PC-9 (cell line): ENCODE measurements at regions not wholly inside any gene's neighbourhood (a gene's known extent, or its start where the extent isn't known, plus 50 kb on each side); places are given as distances from the start of the nearest gene placed in this dataset.
"Not testable (repeated sequence)": the region's sequence is repeated elsewhere in the genome, so short reads cannot be mapped to it uniquely, and the experiment has no call there.

Experiments used
- BruUV-seq: library from RNA; stranded (reverse); fragments of 400-500 nt; replicated peaks from 2 replicates; lab custom pipeline; 2021; lab: Mats Ljungman, UMichigan
- CTCF ChIA-PET: fragments of 300-600 bp; sonication (Branson Sonifier 250); formaldehyde crosslinking; loops from one replicate; lab custom pipeline; 2022; ENCODE audit warnings: antibody characterized with exemption; lab: Charles Lee
- POLR2A ChIA-PET: fragments of 300-600 bp; sonication (Branson Sonifier 250); formaldehyde crosslinking; loops from one replicate; lab custom pipeline; 2022; ENCODE audit warnings: antibody characterized with exemption; ENCODE audit not compliant: unreplicated experiment; lab: Charles Lee
- DNase-seq, 2 experiments: peaks; one replicate each; pipeline versions ENCODE4 v3.0.0 to v3.0.0-alpha.2; 2015 to 2022; ENCODE audit warnings: mixed read lengths in 1 of 2
- H2AFZ ChIP-seq: fragments of 200-600 bp; sonication (generic); 2 replicates; pipeline ENCODE4 v1.8.1; 2017; ENCODE audit warnings: antibody characterized with exemption
- H3F3A ChIP-seq: fragments of 200-600 bp; sonication (generic); 2 replicates; pipeline ENCODE4 v1.8.1; 2017; ENCODE audit warnings: antibody characterized with exemption, mild to moderate bottlenecking, low read depth; ENCODE audit not compliant: insufficient read depth
- H3K27ac ChIP-seq: fragments of 200-600 bp; sonication (generic); 2 replicates; pipeline ENCODE4 v1.6.1; 2016; ENCODE audit warnings: mixed run types
- H3K27me3 ChIP-seq: fragments of 200-600 bp; sonication (generic); 2 replicates; pipeline ENCODE4 v1.6.1; 2016; ENCODE audit warnings: low read depth, mixed run types; ENCODE audit not compliant: insufficient read depth
- H3K36me3 ChIP-seq: fragments of 200-600 bp; sonication (generic); 2 replicates; pipeline ENCODE4 v1.6.1; 2016; ENCODE audit warnings: low read depth, mixed run types
- H3K4me1 ChIP-seq: fragments of 200-600 bp; sonication (generic); replicated peaks from 2 replicates; pipeline ENCODE4 v1.6.1; 2016; ENCODE audit warnings: mixed run types; ENCODE audit not compliant: insufficient read depth
- H3K4me2 ChIP-seq: fragments of 200-600 bp; sonication (generic); 2 replicates; pipeline ENCODE4 v1.6.1; 2017; ENCODE audit warnings: mixed run types
- H3K4me3 ChIP-seq: fragments of 200-600 bp; sonication (generic); 2 replicates; pipeline ENCODE4 v1.6.1; 2016; ENCODE audit warnings: mixed run types
- H3K79me2 ChIP-seq: fragments of 200-600 bp; sonication (generic); 2 replicates; pipeline ENCODE4 v1.6.1; 2017; ENCODE audit warnings: low read depth, mixed run types
- H3K9me2 ChIP-seq: fragments of 200-600 bp; sonication (generic); 2 replicates; pipeline ENCODE4 v1.8.1; 2017; ENCODE audit warnings: mild to moderate bottlenecking; ENCODE audit not compliant: insufficient read depth
- H3K9me3 ChIP-seq: fragments of 200-600 bp; sonication (generic); 2 replicates; pipeline ENCODE4 v1.8.1; 2016; ENCODE audit warnings: low read depth; ENCODE audit not compliant: insufficient read depth
- H4K20me1 ChIP-seq: fragments of 200-600 bp; sonication (generic); 2 replicates; pipeline ENCODE4 v1.8.1; 2017; ENCODE audit not compliant: insufficient read depth
- EZH2 ChIP-seq: fragments of 200-600 bp; sonication (generic); IDR thresholded peaks from 2 replicates; pipeline ENCODE4 v1.8.0; 2017; ENCODE audit warnings: antibody characterized with exemption, low read depth
- intact Hi-C: fragments of 100-400 bp; cut with micrococcal nuclease; formaldehyde crosslinking; loops from one replicate; pipeline ENCODE4 v1.10.0; 2022; ENCODE audit not compliant: unreplicated experiment
- TF ChIP-seq, protein P1 (sequence below): fragments of 200-600 bp; sonication (generic); conservative IDR thresholded peaks from 2 replicates; pipeline ENCODE4 v1.6.1; 2017; ENCODE audit warnings: mixed run types, antibody characterized with exemption, mild to moderate bottlenecking, moderate library complexity

DNA sequence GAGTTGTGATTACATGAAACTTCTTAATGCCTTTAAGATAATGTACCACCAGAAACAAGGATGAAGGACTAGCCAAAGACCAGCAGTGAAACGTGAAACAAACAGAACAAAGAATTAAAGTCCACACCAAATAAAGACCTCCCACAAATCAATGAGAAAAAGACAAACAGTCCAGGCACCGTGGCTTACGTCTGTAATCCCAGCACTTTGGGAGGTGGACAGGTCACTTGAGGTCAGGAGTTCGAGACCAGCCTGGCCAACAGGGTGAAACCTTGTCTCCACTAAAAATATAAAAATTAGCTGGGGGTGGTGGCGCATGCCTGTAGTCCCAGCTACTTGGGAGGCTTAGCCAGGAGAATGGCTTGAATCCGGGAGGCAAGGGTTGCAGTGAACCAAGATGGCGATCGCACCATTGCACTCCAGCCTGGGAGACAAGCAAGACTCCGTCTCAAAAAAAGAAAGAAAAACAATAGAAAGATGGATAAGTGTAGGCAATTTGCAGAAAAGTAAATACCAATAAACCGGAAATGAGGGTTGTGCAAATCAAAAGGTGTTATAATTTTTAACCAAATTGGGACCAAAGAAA lies 167.8 kb upstream of the GRK3 start:
- H4K20me1 ChIP-seq, result peaks cover 38% of the 10 kb centered on the region
- no peak overlapping the region for H3K27ac ChIP-seq
- no peak overlapping the region for H2AFZ ChIP-seq
- H3K27me3 ChIP-seq, result no peaks in the 10 kb centered on the region
- POLR2A ChIA-PET, result no interaction called here
- no peaks in the 10 kb centered on the region for H3K9me3 ChIP-seq
- CTCF ChIA-PET, result no interaction called here
- no TSS peak for BruUV-seq
- intact Hi-C loops, result no loop called here
- H3K36me3 ChIP-seq, result no peaks in the 10 kb centered on the region
- TF ChIP-seq EZH2, result no peak
- TF ChIP-seq, protein P1, sequence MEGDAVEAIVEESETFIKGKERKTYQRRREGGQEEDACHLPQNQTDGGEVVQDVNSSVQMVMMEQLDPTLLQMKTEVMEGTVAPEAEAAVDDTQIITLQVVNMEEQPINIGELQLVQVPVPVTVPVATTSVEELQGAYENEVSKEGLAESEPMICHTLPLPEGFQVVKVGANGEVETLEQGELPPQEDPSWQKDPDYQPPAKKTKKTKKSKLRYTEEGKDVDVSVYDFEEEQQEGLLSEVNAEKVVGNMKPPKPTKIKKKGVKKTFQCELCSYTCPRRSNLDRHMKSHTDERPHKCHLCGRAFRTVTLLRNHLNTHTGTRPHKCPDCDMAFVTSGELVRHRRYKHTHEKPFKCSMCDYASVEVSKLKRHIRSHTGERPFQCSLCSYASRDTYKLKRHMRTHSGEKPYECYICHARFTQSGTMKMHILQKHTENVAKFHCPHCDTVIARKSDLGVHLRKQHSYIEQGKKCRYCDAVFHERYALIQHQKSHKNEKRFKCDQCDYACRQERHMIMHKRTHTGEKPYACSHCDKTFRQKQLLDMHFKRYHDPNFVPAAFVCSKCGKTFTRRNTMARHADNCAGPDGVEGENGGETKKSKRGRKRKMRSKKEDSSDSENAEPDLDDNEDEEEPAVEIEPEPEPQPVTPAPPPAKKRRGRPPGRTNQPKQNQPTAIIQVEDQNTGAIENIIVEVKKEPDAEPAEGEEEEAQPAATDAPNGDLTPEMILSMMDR, result no peak
- no peaks in the 10 kb centered on the region for H3K9me2 ChIP-seq
- peaks cover 17% of the 10 kb centered on the region for H3K4me1 ChIP-seq
- H3K4me2 ChIP-seq, result no peak overlapping the region
- peaks cover 20% of the 10 kb centered on the region; the same call in 1 of the 2 replicates for H3K79me2 ChIP-seq
- no peak for DNase-seq
- H3F3A ChIP-seq, result peaks cover 11% of the 10 kb centered on the region; the same call in 1 of the 2 replicates
- no peak overlapping the region for H3K4me3 ChIP-seq

- POLR2A ChIA-PET, result no interaction called here
- no peaks in the 10 kb centered on the region for H3K36me3 ChIP-seq
- H3K79me2 ChIP-seq, result peaks cover 29% of the 10 kb centered on the region; the same call in 1 of the 2 replicates
- no peak overlapping the region for H3K4me3 ChIP-seq
- no peak for DNase-seq
- H3F3A ChIP-seq, result peaks cover 15% of the 10 kb centered on the region; the same call in 1 of the 2 replicates
- H3K9me2 ChIP-seq, result no peaks in the 10 kb centered on the region
- H3K27ac ChIP-seq, result no peak overlapping the region
- no peaks in the 10 kb centered on the region for H3K9me3 ChIP-seq
- no TSS peak for BruUV-seq
- no peak overlapping the region for H2AFZ ChIP-seq
- peaks cover 17% of the 10 kb centered on the region for H3K4me1 ChIP-seq
- no peak overlapping the region for H3K4me2 ChIP-seq
- no peaks in the 10 kb centered on the region for H3K27me3 ChIP-seq
- TF ChIP-seq, protein P1, result no peak
- TF ChIP-seq EZH2, result no peak
- peaks cover 42% of the 10 kb centered on the region for H4K20me1 ChIP-seq
- intact Hi-C loops, result no loop called here
- CTCF ChIA-PET, result no interaction called here
Measured at GRCh38 chr22:25397616-25398015, 166.9 kb upstream of the GRK3 start.

- H3K4me3 ChIP-seq, intact Hi-C loops, H3K9me2 ChIP-seq, H3K9me3 ChIP-seq, H3K27me3 ChIP-seq, H3K27ac ChIP-seq, H2AFZ ChIP-seq, DNase-seq, CTCF ChIA-PET, POLR2A ChIA-PET, BruUV-seq, H3K36me3 ChIP-seq, H3K4me2 ChIP-seq: not testable (repeated sequence)
- Histone ChIP-seq H3F3A (peaks cover 16% of the 10 kb centered on the region; the same call in 1 of the 2 replicates), H3K4me1 (peaks cover 21% of the 10 kb centered on the region), H3K79me2 (peaks cover 39% of the 10 kb centered on the region; the same call in 1 of the 2 replicates), H4K20me1 (peaks cover 46% of the 10 kb centered on the region)
Measured at GRCh38 chr22:25398591-25399062, 165.8 kb upstream of the GRK3 start.
